SHP77 treated with DMSO at 0.1 percent for 48 hours (cell line): ENCODE measurements at regions not wholly inside any gene's neighbourhood (a gene's known extent, or its start where the extent isn't known, plus 50 kb on each side); places are given as distances from the start of the nearest gene placed in this dataset.

Experiments used
- DNase-seq: peaks from one replicate; lab custom pipeline; 2025; lab: John Stamatoyannopoulos, UW

- DNase-seq: no peak
Measured at GRCh38 chr17:70021726-70022125, 53.3 kb upstream of the KCNJ16 start.

GRCh38 chr17:70022175-70022574 lies 52.9 kb upstream of the KCNJ16 start:
- DNase-seq: no peak

- no peak for DNase-seq
Measured at GRCh38 chr17:70024253-70024652, 50.8 kb upstream of the KCNJ16 start.
